Esophagus mucosa (tissue), 1 donor: ENCODE measurements at regions not wholly inside any gene's neighbourhood (a gene's known extent, or its start where the extent isn't known, plus 50 kb on each side); places are given as distances from the start of the nearest gene placed in this dataset.

ENCODE experiments used
- ATAC-seq: fragments of 200-7000 bp; cut with Tn5 transposase; one replicate; pipeline ENCODE4 v1.9.1; 2020
- donor health status: DM: yes; HTN: yes; CAD: no.

GRCh38 chr14:38761033-38761432 lies 342.0 kb downstream of the SEC23A start:
- ATAC-seq = no peak

DNA sequence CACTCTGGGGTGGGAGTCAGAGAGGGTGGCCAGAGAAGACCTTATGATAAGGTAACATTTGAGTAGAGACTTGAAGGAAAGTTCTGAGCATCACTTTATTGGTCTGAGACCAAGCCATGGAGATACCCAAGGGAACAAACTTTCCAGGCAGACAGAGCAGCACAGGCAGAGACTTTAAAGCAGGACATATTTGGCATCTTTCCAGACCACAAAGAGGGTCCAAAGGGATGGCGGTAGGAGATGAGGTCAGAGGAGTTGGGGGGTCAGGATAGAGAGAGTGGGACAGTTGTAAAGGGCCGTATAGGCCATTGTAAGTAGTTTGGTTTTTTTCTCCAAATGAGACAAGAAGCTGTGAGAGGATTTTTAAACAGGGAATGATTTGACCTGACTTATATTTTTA lies 344.4 kb downstream of the SEC23A start:
- ATAC-seq = no peak

DNA sequence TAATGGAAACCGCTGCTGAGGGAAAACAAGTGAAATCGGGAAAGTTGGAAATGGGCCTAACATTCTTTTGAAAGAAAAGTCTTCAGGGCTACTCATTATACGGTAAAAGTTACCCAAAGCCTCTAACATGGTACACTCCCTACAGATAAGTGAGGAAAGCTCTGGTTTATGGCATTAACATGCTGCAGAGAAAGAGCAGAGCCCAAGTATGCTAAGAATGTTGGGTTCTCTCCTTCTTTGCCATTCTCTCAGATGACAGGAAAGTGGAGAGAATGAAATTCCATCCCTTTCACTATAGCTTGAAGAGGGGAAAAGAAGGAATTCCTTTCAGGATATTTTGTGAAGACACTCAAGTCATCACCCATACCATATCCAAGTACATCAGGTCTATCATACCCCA lies 348.0 kb downstream of the SEC23A start:
- no peak for ATAC-seq

- no peak for ATAC-seq
Measured at GRCh38 chr14:38752750-38753149, 350.3 kb downstream of the SEC23A start.

- no peak for ATAC-seq
Measured at GRCh38 chr14:38752341-38752740, 350.7 kb downstream of the SEC23A start.

DNA sequence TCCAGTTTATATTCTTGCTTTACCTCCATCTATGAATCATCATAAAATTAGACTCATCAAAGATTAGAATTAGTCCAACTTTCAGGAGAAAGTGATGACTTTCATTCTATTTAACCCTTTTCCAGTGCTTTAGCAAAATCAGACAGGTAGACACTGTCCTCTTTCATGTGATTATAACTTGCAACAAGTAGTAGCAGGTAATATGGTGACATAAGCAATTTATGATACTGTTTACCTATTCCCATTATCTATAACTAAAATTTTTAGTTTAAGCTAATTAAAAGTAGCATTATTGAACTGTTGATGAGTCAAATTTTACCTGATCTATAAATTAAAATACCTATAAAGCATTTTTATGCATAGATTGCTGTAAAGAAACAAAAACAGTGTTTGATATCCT lies 351.6 kb downstream of the SEC23A start:
- no peak for ATAC-seq

- no peak for ATAC-seq
Measured at GRCh38 chr14:38749936-38750335, 353.1 kb downstream of the SEC23A start.

GRCh38 chr14:38745861-38746260 lies 357.2 kb downstream of the SEC23A start:
- no peak for ATAC-seq

- no peak for ATAC-seq
Measured at GRCh38 chr14:38743966-38744584, 359.0 kb downstream of the SEC23A start.

DNA sequence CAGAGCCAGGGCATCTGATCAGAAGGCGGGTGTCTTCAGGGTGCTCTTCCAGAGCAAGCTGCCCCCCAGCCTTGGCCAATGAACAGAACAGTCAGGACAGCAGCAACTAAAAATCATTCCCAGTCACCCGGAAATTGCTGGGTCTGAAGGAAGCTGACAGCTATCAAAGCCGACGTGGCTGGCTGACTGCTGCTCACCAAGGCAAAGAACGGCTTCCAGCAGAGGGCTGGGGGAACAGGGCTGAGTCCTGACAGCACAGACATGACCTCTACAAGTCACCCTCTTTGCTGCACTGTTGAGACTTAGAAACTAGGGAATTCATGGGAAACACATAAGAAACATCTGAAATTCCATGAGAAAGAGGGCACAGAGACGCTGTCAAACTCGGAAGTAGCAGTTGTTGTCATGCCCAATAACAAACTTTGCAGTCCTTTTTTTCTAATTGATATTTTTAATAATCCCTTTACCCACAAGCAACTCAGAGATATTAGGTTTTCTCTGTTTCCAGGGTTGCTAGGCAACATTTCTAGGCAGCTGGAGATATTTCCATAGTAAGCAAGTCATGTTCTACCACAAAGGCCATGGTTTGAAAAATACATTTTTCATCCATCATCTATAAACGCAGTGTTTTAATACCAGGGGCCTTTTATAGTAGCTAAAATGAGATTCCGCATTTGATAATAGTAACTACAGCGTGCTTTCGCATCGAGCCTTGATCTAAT lies 365.2 kb downstream of the SEC23A start:
- ATAC-seq = no peak

DNA sequence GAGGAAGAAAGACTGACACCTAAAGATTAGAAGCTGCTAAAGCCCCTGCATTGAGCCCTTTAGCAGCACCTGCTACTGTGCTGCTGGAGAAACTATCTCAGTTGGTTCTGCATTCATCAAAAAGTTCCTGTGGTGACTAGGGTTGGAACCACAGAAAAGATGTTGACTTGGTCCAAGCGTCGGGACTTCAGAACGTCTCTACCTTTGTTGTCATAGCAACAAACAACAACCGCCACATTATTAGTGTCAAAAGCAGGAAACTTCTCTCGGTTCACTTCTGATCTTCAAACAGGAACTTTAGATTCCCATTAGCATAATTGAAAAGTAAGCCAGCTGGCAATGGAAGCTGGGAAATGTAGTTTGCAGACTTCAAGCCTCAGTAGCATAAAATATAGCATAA lies 368.0 kb downstream of the SEC23A start:
- no peak for ATAC-seq

GRCh38 chr14:38731962-38732361 lies 371.1 kb downstream of the SEC23A start:
- no peak for ATAC-seq

DNA sequence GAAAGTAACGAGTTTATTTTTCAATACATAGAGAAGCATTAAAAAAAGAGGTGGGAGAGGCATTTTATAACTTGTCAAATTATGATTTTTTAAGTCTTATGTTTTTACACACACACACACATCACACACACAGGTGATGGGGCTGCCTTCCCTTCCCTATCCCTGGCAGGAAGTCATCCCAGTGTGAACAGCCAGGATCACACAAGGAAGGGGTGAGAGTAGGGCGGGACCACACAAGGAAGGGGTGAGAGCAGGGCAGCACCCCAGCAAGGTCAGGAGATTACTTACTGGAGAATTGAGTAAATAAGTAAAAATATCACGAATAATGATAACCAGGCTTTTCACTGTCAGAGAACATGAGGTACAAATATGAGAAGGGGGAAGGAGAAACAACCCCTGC lies 372.6 kb downstream of the SEC23A start:
- ATAC-seq = no peak

DNA sequence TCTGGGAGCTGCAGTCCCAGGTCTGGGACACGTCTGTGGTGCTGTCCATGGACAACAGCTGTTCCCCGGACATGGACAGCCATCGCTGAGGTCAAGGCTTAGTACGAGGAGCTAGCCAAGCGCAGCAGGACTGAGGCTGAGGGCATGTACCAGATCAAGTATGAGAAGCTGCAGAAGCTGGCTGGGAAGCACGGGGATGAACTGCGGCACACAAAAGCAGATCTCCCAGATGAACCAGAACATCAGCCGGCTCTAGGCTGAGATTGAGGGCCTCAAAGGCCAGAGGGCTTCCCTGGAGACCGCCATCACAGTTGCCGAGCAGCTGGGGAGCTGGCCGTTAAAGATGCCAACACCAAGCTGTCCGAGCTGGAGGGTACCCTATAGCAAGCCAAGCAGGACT lies 375.3 kb downstream of the SEC23A start:
- ATAC-seq = no peak

- no peak for ATAC-seq
Measured at GRCh38 chr14:38724621-38725020, 378.4 kb downstream of the SEC23A start.

DNA sequence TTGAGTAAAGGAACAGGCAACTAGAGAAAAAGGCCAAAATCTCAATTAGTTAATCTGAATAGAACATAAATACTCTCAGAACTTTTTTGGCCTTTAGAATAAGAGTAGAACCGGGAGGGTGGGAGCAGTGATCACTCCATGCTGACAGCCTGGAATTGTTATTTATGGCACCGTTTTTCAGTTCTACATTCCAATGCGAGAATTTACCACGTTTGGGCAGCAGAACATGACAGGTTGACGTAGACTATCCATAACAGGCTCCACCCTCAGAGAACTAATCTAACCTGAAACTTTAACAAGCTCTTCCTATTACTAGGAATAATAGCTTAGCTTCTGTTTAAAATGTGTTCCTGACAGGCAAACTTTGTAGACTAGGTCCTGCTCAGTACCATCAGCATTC lies 379.1 kb downstream of the SEC23A start:
- ATAC-seq = no peak

- ATAC-seq = no peak
Measured at GRCh38 chr14:38723277-38723676, 379.8 kb downstream of the SEC23A start.

- ATAC-seq = peak; percentile 79
Measured at GRCh38 chr14:38721822-38722431, 381.1 kb downstream of the SEC23A start.

DNA sequence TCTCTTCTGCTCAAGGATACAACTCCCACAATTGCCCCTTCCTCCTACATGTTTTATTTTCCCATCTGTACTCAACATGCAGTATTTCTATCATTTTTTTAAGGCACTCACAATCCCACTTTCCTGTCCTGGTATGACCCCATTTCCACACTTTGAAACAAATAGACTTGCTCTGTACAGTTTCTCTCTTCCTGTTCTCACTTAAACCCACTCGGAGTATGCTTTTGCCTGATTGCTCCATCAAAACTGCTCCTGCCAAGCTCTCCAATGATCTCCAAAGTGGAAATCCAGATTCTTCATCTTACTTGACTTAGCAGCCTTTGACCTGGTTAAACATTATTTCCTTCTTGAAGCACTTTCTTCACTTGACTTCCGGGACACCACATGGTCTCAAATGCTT lies 384.5 kb downstream of the SEC23A start:
- ATAC-seq = no peak

GRCh38 chr14:38716926-38717325 lies 386.1 kb downstream of the SEC23A start:
- ATAC-seq = no peak

DNA sequence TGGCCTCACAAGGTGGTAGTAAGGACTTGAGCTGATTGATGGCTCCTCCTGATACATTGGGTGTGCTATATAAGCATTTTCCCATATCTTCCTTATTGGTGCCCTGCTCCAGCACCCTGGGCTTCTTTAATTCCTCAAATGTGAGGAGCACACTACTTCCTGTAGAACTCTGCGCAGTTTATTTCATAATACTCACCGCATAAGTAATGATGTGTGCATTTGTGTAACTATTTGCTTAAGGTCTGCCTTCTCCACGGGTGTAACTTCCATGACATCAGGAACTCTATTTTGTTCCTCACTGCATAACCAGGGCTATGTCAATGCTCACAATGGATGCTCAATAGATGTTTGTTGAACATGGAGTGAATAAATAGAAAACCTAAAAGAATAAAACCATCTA lies 392.2 kb downstream of the SEC23A start:
- ATAC-seq = no peak

GRCh38 chr14:38710196-38710595 lies 392.8 kb downstream of the SEC23A start:
- ATAC-seq = no peak

GRCh38 chr14:38705220-38705619 lies 397.8 kb downstream of the SEC23A start:
- ATAC-seq = no peak

DNA sequence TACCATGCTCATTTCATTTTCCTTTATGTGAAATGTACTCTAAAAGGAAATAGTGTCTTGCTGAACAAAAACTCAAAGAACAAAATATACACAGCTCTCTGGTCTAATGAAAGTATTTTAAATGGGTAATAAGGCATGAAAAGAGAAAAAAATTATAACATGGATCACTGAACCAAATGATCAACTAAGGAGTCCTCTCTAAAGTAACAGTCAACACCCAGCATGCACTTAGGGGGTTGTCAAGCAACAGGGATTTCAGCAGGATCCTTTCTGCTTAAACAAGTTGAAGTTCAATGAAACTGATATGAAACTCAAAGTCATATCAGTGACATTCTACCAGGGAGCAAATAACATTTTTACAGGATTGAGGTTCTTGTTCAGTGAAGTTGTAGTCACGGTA lies 398.8 kb downstream of the SEC23A start:
- no peak for ATAC-seq
